ENCODE measurements at regions not wholly inside any gene's neighbourhood (a gene's known extent, or its start where the extent isn't known, plus 50 kb on each side); places are given as distances from the start of the nearest gene placed in this dataset.
"Not testable (repeated sequence)": the region's sequence is repeated elsewhere in the genome, so short reads cannot be mapped to it uniquely, and the experiment has no call there.

GRCh38 chr21:28581976-28582375, 410.7 kb downstream of the LTN1 start:
- no peak for ATAC-seq
- Histone ChIP-seq H3K9me3 (no peaks in the 10 kb centered on the region), H3K4me3 (no peak overlapping the region), H3K4me1 (peaks cover 0 to 7% (median 2%) of the 10 kb centered on the region in 3 donors), H3K27ac (no peak overlapping the region), H3K36me3 (peaks cover 0 to 2% of the 10 kb centered on the region in 2 donors), H3K27me3 (no peaks in the 10 kb centered on the region)
- 51 to 77% methylated on average over 2 of the region's 2 CpGs for WGBS, 2 donors (ENCODE audit: low coverage in 1 of 2)
- TF ChIP-seq CTCF (IDR thresholded peaks at IDR 0.05) (no peak), POLR2AphosphoS5 (IDR thresholded peaks at IDR 0.05) (no peak), EP300 (IDR thresholded peaks at IDR 0.05) (no peak), POLR2A (IDR thresholded peaks at IDR 0.05) (no peak)

GRCh38 chr21:28581311-28581731, 411.4 kb downstream of the LTN1 start:
- not testable (repeated sequence) for ATAC-seq, H3K4me1 ChIP-seq, H3K9me3 ChIP-seq, H3K4me3 ChIP-seq, H3K36me3 ChIP-seq, H3K27ac ChIP-seq, H3K27me3 ChIP-seq
- 73 to 76% methylated on average over 5 of the region's 5 CpGs for WGBS, 2 donors (ENCODE audit: low coverage in 1 of 2)

- ATAC-seq, result no peak
- TF ChIP-seq POLR2A (IDR thresholded peaks at IDR 0.05), result no peak
Measured at GRCh38 chr21:28580585-28580984, 412.1 kb downstream of the LTN1 start.

GRCh38 chr21:28579986-28580550, 412.6 kb downstream of the LTN1 start:
- H3K36me3 ChIP-seq, result peaks cover 0 to 19% of the 10 kb centered on the region in 2 donors
- TF ChIP-seq EP300 (IDR thresholded peaks at IDR 0.05) (no peak), POLR2AphosphoS5 (IDR thresholded peaks at IDR 0.05) (no peak), POLR2A (IDR thresholded peaks at IDR 0.05) (no peak), CTCF (IDR thresholded peaks at IDR 0.05) (no peak)
- H3K9me3 ChIP-seq, result no peaks in the 10 kb centered on the region
- 79 to 92% methylated on average over 2 to 4 of the region's 4 CpGs for WGBS, 2 donors (ENCODE audit: low coverage in 1 of 2)
- no peak overlapping the region for H3K27ac ChIP-seq
- no peak for ATAC-seq
- no peaks in the 10 kb centered on the region for H3K27me3 ChIP-seq
- peaks cover 0 to 7% (median 2%) of the 10 kb centered on the region in 3 donors for H3K4me1 ChIP-seq
- H3K4me3 ChIP-seq, result no peak overlapping the region

More at GRCh38 chr21:28580585-28580984, 412.1 kb downstream of the LTN1 start:
- peaks cover 0 to 7% (median 2%) of the 10 kb centered on the region in 3 donors for H3K4me1 ChIP-seq
- no peaks in the 10 kb centered on the region for H3K27me3 ChIP-seq
- H3K4me3 ChIP-seq, result no peak overlapping the region
- peaks cover 0 to 14% of the 10 kb centered on the region in 2 donors for H3K36me3 ChIP-seq
- no peak overlapping the region for H3K27ac ChIP-seq
- WGBS, 2 donors (ENCODE audit: low coverage in 1 of 2), result 83 to 100% methylated on average over 1 to 2 of the region's 2 CpGs
- H3K9me3 ChIP-seq, result no peaks in the 10 kb centered on the region

GRCh38 chr21:28568692-28569091, 424.0 kb downstream of the LTN1 start:
- Histone ChIP-seq H3K4me3 (no peak overlapping the region), H3K27ac (no peak overlapping the region), H3K27me3 (no peaks in the 10 kb centered on the region), H3K9me3 (no peaks in the 10 kb centered on the region), H3K36me3 (no peaks in the 10 kb centered on the region), H3K4me1 (no peaks in the 10 kb centered on the region)
- no peak for TF ChIP-seq CTCF (IDR thresholded peaks at IDR 0.05)
- no peak for TF ChIP-seq POLR2AphosphoS5 (IDR thresholded peaks at IDR 0.05)
- no peak for TF ChIP-seq POLR2A (IDR thresholded peaks at IDR 0.05)
- no peak for TF ChIP-seq EP300 (IDR thresholded peaks at IDR 0.05)
- WGBS, 2 donors (ENCODE audit: low coverage in 1 of 2), result 59 to 71% methylated on average over 2 of the region's 2 CpGs
- no peak for ATAC-seq

GRCh38 chr21:28563933-28564332, 428.7 kb downstream of the LTN1 start:
- WGBS, 2 donors (ENCODE audit: low coverage in 1 of 2), result no CpG with 5 or more reads among the region's 18 CpGs
- H3K36me3 ChIP-seq, H3K9me3 ChIP-seq, H3K27ac ChIP-seq, H3K27me3 ChIP-seq, H3K4me3 ChIP-seq, ATAC-seq, H3K4me1 ChIP-seq: not testable (repeated sequence)
